ENCODE measurements at regions not wholly inside any gene's neighbourhood (a gene's known extent, or its start where the extent isn't known, plus 50 kb on each side); places are given as distances from the start of the nearest gene placed in this dataset.

- TF ChIP-seq POLR2AphosphoS5 (IDR thresholded peaks at IDR 0.05; ENCODE audit: low read depth, low read length) (no peak), REST (IDR thresholded peaks at IDR 0.05; ENCODE audit: insufficient read depth in 1 of 2, low read depth in 2 of 2, low read length in 2 of 2) (no peak), TAF1 (IDR thresholded peaks at IDR 0.05; ENCODE audit: borderline replicate concordance, insufficient read depth, low read length) (no peak), SIN3A (IDR thresholded peaks at IDR 0.05; ENCODE audit: borderline replicate concordance, insufficient read depth, low read length) (no peak), FOXP2 (optimal IDR thresholded peaks at IDR 0.05; ENCODE audit: borderline replicate concordance, extremely low read depth, extremely low read length, insufficient read depth) (no peak)
These were observed 186.5 kb downstream of the TUSC7 start for GRCh38 chr3:116896116-116896515.

GRCh38 chr3:116897382-116897781, 187.8 kb downstream of the TUSC7 start:
- TF ChIP-seq TAF1 (IDR thresholded peaks at IDR 0.05; ENCODE audit: borderline replicate concordance, insufficient read depth, low read length) = no peak
- TF ChIP-seq POLR2AphosphoS5 (IDR thresholded peaks at IDR 0.05; ENCODE audit: low read depth, low read length) = no peak
- TF ChIP-seq SIN3A (IDR thresholded peaks at IDR 0.05; ENCODE audit: borderline replicate concordance, insufficient read depth, low read length) = no peak
- TF ChIP-seq REST (IDR thresholded peaks at IDR 0.05; ENCODE audit: insufficient read depth in 1 of 2, low read depth in 2 of 2, low read length in 2 of 2) = no peak
- TF ChIP-seq FOXP2 (optimal IDR thresholded peaks at IDR 0.05; ENCODE audit: borderline replicate concordance, extremely low read depth, extremely low read length, insufficient read depth) = no peak

- TF ChIP-seq POLR2AphosphoS5 (IDR thresholded peaks at IDR 0.05; ENCODE audit: low read depth, low read length) = no peak
- TF ChIP-seq FOXP2 (optimal IDR thresholded peaks at IDR 0.05; ENCODE audit: borderline replicate concordance, extremely low read depth, extremely low read length, insufficient read depth) = no peak
- TF ChIP-seq TAF1 (IDR thresholded peaks at IDR 0.05; ENCODE audit: borderline replicate concordance, insufficient read depth, low read length) = no peak
- TF ChIP-seq REST (IDR thresholded peaks at IDR 0.05; ENCODE audit: insufficient read depth in 1 of 2, low read depth in 2 of 2, low read length in 2 of 2) = no peak
- TF ChIP-seq SIN3A (IDR thresholded peaks at IDR 0.05; ENCODE audit: borderline replicate concordance, insufficient read depth, low read length) = no peak
These were observed 189.7 kb downstream of the TUSC7 start for GRCh38 chr3:116899253-116899652.

DNA sequence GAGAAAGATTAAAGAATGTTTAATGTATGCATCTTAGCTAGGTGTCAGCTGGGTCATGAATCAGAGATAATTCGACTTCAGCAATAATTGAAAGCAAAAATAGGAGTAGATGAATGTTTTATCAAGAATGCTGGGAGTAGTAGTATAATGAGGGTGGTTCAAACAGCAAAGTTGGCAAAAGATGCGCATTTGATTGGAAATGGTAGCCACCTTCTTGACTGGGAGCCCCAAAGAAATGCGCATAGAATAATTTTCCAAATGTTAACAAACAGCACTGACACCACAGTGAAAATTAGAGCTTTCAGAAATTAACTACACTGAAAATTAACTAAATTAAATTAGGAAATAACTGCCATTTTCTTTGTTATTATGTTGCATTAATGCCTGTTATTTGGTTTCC, 195.8 kb downstream of the TUSC7 start:
- TF ChIP-seq REST (IDR thresholded peaks at IDR 0.05; ENCODE audit: insufficient read depth in 1 of 2, low read depth in 2 of 2, low read length in 2 of 2) (no peak), TAF1 (IDR thresholded peaks at IDR 0.05; ENCODE audit: borderline replicate concordance, insufficient read depth, low read length) (no peak), SIN3A (IDR thresholded peaks at IDR 0.05; ENCODE audit: borderline replicate concordance, insufficient read depth, low read length) (no peak), FOXP2 (optimal IDR thresholded peaks at IDR 0.05; ENCODE audit: borderline replicate concordance, extremely low read depth, extremely low read length, insufficient read depth) (no peak), POLR2AphosphoS5 (IDR thresholded peaks at IDR 0.05; ENCODE audit: low read depth, low read length) (no peak)

GRCh38 chr3:116905794-116906193, 196.2 kb downstream of the TUSC7 start:
- TF ChIP-seq POLR2AphosphoS5 (IDR thresholded peaks at IDR 0.05; ENCODE audit: low read depth, low read length) = no peak
- TF ChIP-seq SIN3A (IDR thresholded peaks at IDR 0.05; ENCODE audit: borderline replicate concordance, insufficient read depth, low read length) = no peak
- no peak for TF ChIP-seq TAF1 (IDR thresholded peaks at IDR 0.05; ENCODE audit: borderline replicate concordance, insufficient read depth, low read length)
- TF ChIP-seq REST (IDR thresholded peaks at IDR 0.05; ENCODE audit: insufficient read depth in 1 of 2, low read depth in 2 of 2, low read length in 2 of 2) = no peak
- TF ChIP-seq FOXP2 (optimal IDR thresholded peaks at IDR 0.05; ENCODE audit: borderline replicate concordance, extremely low read depth, extremely low read length, insufficient read depth) = no peak

Data from PFSK-1 (cell line).